Fibroblast of lung (primary cell): ENCODE measurements at regions not wholly inside any gene's neighbourhood (a gene's known extent, or its start where the extent isn't known, plus 50 kb on each side); places are given as distances from the start of the nearest gene placed in this dataset.

ENCODE experiments used
- DNase-seq, 2 donors: peaks; one replicate each; pipeline versions ENCODE4 v3.0.0 to v3.0.0-alpha.2; 2010; ENCODE audit warnings: low read depth in 2 of 2
- H2AFZ ChIP-seq: 2 replicates; pipeline ENCODE4 v1.5.1; 2012; ENCODE audit warnings: low read length, control low read depth, inconsistent platforms
- H3K27ac ChIP-seq: 2 replicates; pipeline ENCODE4 v1.5.1; 2011; ENCODE audit warnings: low read length, control low read depth; ENCODE audit not compliant: insufficient read depth
- H3K27me3 ChIP-seq: 2 replicates; pipeline ENCODE4 v1.5.1; 2011; ENCODE audit warnings: mild to moderate bottlenecking, low read length; ENCODE audit not compliant: control insufficient read depth, insufficient read depth
- H3K36me3 ChIP-seq: 2 replicates; pipeline ENCODE4 v1.5.1; 2011; ENCODE audit warnings: low read length; ENCODE audit not compliant: control insufficient read depth, insufficient read depth
- H3K4me1 ChIP-seq: 2 replicates; pipeline ENCODE4 v1.5.1; 2011; ENCODE audit warnings: low read length; ENCODE audit not compliant: control insufficient read depth, insufficient read depth; ENCODE audit errors: extremely low read depth
- H3K4me2 ChIP-seq: 2 replicates; pipeline ENCODE4 v1.5.1; 2011; ENCODE audit warnings: low read length, control low read depth; ENCODE audit not compliant: insufficient read depth; ENCODE audit errors: extremely low read depth
- H3K4me3 ChIP-seq, 4 experiments: fragments of 200-600 bp in 1 of 4; sonication (generic) in 1 of 4; replicated peaks in 1 of 4; 2 replicates each; pipeline ENCODE4 v1.5.1; 2011 to 2016; ENCODE audit warnings: low read length in 4 of 4, low read depth in 3 of 4, mild to moderate bottlenecking in 3 of 4, control low read depth in 2 of 4, inconsistent platforms in 1 of 4, mixed read lengths in 1 of 4; ENCODE audit not compliant: insufficient read depth in 1 of 4; ENCODE audit errors: control extremely low read depth in 1 of 4
- H3K79me2 ChIP-seq: 2 replicates; pipeline ENCODE4 v1.5.1; 2012; ENCODE audit warnings: mild to moderate bottlenecking, low read length, inconsistent platforms; ENCODE audit not compliant: control insufficient read depth, insufficient read depth
- H3K9ac ChIP-seq: 2 replicates; pipeline ENCODE4 v1.5.1; 2011; ENCODE audit warnings: mild to moderate bottlenecking, low read length, control low read depth; ENCODE audit not compliant: insufficient read depth
- H3K9me3 ChIP-seq: 2 replicates; pipeline ENCODE4 v1.5.1; 2012; ENCODE audit warnings: low read depth, low read length; ENCODE audit not compliant: control insufficient read depth, insufficient read depth
- H4K20me1 ChIP-seq: 2 replicates; pipeline ENCODE4 v1.5.1; 2011; ENCODE audit warnings: low read length; ENCODE audit not compliant: control insufficient read depth, insufficient read depth; ENCODE audit errors: extremely low read depth
- CTCF ChIP-seq, 2 donors: IDR thresholded peaks in 1 of 2; conservative IDR thresholded peaks in 1 of 2; 1 replicate in 1 of 2; 2 replicates in 1 of 2; pipeline ENCODE4 v1.5.1; 2011 to 2012; ENCODE audit warnings: low read length in 2 of 2, control low read depth in 1 of 2, inconsistent platforms in 1 of 2, low read depth in 1 of 2, mild to moderate bottlenecking in 1 of 2
- EZH2 ChIP-seq: IDR thresholded peaks from 2 replicates; pipeline ENCODE4 v1.5.1; 2012; ENCODE audit warnings: low read length, control low read depth, mild to moderate bottlenecking; ENCODE audit errors: missing control alignments

DNA sequence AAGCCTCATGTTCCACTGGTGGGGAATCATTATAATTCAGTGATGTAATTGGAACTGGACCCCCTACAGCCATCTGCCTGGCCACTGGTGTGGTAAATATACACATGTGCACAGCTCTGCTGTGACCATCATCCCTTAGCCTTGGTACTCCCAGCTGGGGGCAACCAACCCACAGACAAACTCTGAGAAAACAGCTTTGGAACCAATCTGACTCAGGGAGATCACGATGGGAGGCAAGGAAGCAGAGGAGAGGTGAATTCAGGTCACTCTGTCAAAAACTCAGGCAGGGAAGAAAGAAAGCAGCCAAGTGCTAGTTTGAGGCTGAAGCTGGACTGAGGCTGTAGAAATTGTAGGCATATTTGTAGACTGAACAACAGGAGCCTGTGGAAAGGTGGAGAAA lies 197.8 kb upstream of the GALNT2 start:
- Histone ChIP-seq H3K9me3 (no peaks in the 10 kb centered on the region), H3K27ac (no peak overlapping the region), H3K27me3 (no peaks in the 10 kb centered on the region), H3K9ac (no peak overlapping the region), H3K4me3 (no peak overlapping the region), H4K20me1 (no peaks in the 10 kb centered on the region), H3K36me3 (no peaks in the 10 kb centered on the region), H3K4me2 (no peak overlapping the region), H3K4me1 (no peaks in the 10 kb centered on the region), H2AFZ (no peak overlapping the region), H3K79me2 (no peaks in the 10 kb centered on the region)
- peak in 1 of 2 donors; percentile 6 for DNase-seq
- no peak for TF ChIP-seq EZH2
- TF ChIP-seq CTCF (conservative IDR thresholded peaks at IDR 0.05 in 1 of 2, IDR thresholded peaks at IDR 0.05 in 1 of 2; ENCODE audit: low read depth in 1 of 2, low read length in 2 of 2): no peak

DNA sequence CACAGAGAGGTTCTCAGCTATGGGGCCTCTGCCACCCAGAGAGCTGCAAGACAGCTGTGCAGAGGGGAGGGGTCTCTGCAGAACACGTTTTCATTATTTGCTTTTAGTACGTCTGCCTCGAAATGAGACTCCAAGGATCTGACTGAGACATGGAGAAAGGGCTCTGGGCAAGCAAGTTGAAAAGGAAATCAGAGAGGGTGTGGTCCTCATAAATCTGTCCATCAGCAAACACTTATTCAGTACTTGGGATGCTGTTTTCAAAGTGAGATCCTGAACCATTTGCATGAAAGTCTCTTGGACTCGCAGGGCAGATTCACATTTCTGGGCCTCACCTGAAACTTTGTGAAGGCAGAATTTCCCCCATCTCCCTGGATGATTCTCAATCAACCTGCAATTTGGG lies 197.4 kb upstream of the GALNT2 start:
- no peak overlapping the region for H3K9ac ChIP-seq
- H2AFZ ChIP-seq: no peak overlapping the region
- no peaks in the 10 kb centered on the region for H3K79me2 ChIP-seq
- no peaks in the 10 kb centered on the region for H4K20me1 ChIP-seq
- no peak overlapping the region for H3K4me3 ChIP-seq
- no peaks in the 10 kb centered on the region for H3K36me3 ChIP-seq
- no peak for DNase-seq
- H3K27ac ChIP-seq: no peak overlapping the region
- no peak overlapping the region for H3K4me2 ChIP-seq
- no peak for TF ChIP-seq CTCF (conservative IDR thresholded peaks at IDR 0.05 in 1 of 2, IDR thresholded peaks at IDR 0.05 in 1 of 2; ENCODE audit: low read depth in 1 of 2, low read length in 2 of 2)
- TF ChIP-seq EZH2: no peak
- H3K9me3 ChIP-seq: no peaks in the 10 kb centered on the region
- H3K27me3 ChIP-seq: no peaks in the 10 kb centered on the region
- no peaks in the 10 kb centered on the region for H3K4me1 ChIP-seq

- TF ChIP-seq EZH2: no peak
- TF ChIP-seq CTCF (conservative IDR thresholded peaks at IDR 0.05 in 1 of 2, IDR thresholded peaks at IDR 0.05 in 1 of 2; ENCODE audit: low read depth in 1 of 2, low read length in 2 of 2): no peak
- Histone ChIP-seq H3K4me3 (no peak overlapping the region), H3K4me2 (no peak overlapping the region), H4K20me1 (no peaks in the 10 kb centered on the region), H2AFZ (no peak overlapping the region), H3K4me1 (no peaks in the 10 kb centered on the region), H3K9ac (no peak overlapping the region), H3K79me2 (no peaks in the 10 kb centered on the region), H3K27ac (no peak overlapping the region), H3K9me3 (no peaks in the 10 kb centered on the region), H3K36me3 (no peaks in the 10 kb centered on the region), H3K27me3 (no peaks in the 10 kb centered on the region)
- no peak for DNase-seq
These were observed 196.7 kb upstream of the GALNT2 start for GRCh38 chr1:229870381-229870780.
